Ureter (tissue), 1 donor: ENCODE measurements at regions not wholly inside any gene's neighbourhood (a gene's known extent, or its start where the extent isn't known, plus 50 kb on each side); places are given as distances from the start of the nearest gene placed in this dataset.

ENCODE experiments used
- DNase-seq: peaks from one replicate; pipeline ENCODE4 v3.0.0-alpha.2; 2020; ENCODE audit warnings: low spot score
- donor health status: DM: yes; HTN: yes; CAD: no.

GRCh38 chr19:29396925-29397324, 128.9 kb upstream of the VSTM2B start:
- no peak for DNase-seq

- DNase-seq = peak; percentile 58
These were observed 128.0 kb upstream of the VSTM2B start for GRCh38 chr19:29397748-29398147.

DNA sequence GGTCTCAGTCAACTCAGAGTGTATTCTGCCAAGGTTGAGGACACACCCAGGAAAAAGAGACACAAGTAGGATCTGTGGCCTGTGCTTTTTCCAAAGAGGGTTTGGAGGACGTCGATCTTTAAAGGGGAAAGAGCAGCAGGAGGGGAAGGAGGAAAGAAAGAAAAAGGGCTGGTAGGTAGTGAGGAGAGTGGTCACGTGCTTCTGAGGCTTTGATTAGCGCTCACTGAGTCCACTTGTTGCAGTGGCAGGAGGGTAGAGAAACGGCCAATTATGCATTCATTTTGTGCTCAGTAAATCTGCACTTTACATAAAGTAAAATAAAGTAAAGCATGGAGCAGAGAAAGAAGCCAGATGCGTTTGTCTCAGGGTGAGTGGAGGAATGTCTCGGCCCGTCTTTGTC, 126.0 kb upstream of the VSTM2B start:
- DNase-seq = no peak

DNA sequence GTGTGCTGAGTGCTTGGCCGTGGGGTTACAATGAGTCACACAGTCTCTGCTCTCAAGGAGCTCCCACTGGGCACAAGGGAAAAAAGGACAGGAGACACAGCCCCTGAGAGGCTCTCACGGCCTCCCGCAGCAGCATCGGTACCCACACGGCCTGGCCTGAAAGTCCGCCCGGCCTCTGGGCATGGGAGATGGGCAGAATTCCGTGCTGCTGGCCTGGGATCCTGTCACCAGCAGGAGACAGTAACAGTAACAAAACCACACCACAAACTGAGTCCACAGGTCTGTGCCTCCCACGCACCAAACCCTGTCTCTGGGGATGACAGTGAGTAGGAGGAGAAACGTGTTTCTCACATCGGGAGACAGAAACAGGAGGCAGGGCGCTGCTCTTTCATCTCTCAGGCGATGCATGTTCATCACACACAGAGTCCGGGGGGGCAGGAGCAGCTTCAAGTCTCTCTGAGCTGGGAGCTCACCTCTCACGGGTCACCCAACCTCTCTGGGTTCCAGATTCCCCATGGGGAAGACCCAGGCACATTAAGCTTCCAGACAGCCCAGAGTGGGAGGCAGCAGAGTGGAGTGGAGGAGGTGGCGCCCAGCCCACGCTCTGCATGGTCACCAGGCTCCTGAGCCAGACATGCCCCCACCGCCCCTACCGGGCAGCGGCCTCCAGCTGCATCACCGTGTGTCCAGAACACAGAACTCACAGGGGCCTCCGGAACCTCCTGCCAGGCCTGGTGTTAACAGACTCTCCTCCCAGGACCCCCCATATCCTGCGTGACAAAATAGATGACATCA, 124.7 kb upstream of the VSTM2B start:
- no peak for DNase-seq

- no peak for DNase-seq
These were observed 123.9 kb upstream of the VSTM2B start for GRCh38 chr19:29401712-29402421.

DNA sequence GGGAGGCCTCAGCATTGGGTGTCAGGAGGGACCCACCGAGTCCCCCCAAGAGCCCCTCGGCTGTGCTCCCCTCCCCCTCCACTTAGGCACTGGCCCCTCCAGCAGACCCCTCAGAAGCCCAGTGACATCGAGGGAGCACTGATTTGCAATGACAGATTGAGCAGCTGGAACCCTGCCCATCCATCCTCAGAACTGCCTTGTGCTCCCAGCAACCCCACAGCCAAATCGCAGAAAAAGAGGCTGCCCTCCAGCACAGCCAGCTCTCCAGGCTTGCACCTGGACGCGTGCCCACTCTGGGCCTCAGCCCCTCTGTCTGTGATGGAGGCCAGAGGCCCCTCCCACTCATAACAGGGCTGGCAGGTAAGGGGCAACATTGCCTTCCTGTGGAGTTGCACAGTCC, 123.2 kb upstream of the VSTM2B start:
- no peak for DNase-seq

DNA sequence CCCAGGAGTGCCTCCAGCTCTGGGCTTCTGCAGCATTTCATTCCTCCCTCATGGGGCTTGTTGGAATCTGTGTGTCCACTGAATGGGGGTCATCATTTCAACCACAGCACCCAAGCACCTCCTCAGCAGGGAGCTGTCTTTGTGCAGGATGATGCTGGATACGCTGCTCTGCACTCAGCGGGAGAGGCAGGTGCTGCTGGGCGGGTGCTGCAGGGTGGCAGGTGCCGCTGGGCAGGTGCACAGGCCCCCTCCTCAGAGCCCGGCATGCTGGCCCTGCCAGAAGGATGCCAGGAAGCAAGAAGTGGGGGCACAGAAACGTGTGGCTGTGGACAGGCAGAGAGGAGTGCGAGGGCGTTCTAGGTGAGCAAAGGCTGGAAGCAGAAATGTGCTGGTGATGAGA, 121.8 kb upstream of the VSTM2B start:
- no peak for DNase-seq

GRCh38 chr19:29404951-29405727, 120.7 kb upstream of the VSTM2B start:
- DNase-seq = peak; percentile 58

DNA sequence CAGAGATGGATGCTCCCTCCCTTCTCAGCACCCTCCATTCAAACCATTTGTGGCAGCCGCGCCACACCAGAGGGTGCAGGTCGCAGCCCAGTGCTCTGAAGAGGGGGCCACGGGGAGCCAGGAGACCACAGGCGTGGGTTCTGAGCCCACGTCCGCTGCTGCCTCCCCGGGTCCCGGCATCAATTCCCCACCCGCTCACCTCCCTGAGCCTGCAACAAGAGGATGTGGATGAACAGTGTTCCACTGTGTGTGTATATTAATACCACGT, 120.1 kb upstream of the VSTM2B start:
- DNase-seq = no peak

- no peak for DNase-seq
These were observed 116.5 kb upstream of the VSTM2B start for GRCh38 chr19:29409076-29409862.

- DNase-seq = no peak
These were observed 115.2 kb upstream of the VSTM2B start for GRCh38 chr19:29410601-29411000.

DNA sequence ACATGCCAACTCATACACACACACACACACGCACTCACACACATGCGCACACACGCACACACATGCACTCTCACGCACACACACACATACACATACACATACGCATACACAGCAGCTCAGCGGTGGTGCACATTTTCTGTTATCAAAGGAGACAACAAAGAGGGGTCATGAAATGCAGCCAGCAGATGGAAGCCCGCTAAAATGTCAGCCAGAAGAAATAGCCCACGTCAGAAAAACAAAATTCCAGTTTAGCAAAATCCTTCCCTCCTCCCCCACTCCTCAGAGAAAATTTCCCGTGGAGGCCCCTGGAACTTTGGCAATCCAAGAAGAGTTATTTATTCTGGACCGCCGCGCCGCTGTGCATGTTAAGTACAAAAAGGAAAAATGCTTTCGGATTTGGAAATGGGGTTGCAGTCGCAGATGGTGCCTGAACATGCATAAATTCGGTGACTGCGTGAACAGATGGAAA, 114.6 kb upstream of the VSTM2B start:
- peak; percentile 51 for DNase-seq

GRCh38 chr19:29413435-29413834, 112.4 kb upstream of the VSTM2B start:
- DNase-seq = no peak

DNA sequence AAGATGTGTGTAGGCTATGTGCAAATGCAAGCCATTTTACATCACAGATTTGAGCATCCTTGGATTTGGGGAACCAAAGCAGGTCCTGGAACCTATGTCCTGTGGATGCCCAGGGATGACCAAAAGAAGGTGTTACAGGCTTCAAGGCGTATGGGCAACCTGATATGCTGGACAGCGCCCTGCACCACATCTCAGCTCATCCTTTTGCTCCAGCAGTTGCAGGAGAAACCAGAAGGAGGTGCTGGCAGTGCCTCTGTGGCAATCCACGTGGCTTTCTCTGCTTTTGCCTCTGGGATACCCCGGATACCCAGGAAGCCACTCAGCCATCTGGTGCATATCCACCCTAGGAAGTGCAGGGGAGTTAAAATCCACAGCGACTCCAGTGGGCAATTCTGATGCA, 110.3 kb upstream of the VSTM2B start:
- no peak for DNase-seq

DNA sequence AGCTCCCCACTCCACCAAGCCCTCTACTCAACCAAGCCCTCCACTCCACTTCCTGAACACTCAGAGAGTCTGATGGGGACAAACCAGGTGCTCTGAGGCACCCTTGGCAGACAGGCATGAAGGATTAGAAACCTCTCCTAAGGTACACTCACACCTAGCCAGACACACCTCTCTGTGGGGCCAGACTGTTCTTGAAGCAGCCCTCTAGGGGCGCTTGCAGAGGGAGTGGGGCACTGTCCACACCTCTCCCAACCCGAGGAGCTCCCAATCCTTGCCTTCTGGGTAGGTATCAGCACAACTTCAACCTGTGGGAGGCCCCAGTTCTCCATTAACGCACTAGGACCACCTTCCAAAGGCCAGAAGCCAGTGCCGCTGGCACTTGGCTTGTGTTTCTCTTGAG, 108.7 kb upstream of the VSTM2B start:
- DNase-seq = no peak

DNA sequence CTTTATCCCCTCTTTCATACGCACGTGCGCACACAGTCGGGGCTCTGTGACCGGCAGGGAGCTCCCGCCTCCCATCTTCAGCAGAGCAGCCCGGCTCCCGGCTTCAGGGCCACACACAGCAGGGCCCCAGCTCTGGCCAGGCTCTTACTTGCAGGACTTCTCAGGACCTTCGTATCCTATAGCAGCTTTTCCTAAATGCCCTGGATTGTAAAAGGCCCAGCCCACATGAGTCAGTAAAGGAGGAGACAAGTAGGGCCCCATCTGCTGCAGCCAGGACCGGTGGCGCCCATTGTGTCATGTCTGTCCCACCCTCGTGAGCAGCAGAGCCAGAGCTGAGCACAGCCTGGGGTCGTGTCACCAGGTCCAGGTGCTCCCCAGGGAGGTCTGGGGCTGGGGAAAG, 107.6 kb upstream of the VSTM2B start:
- DNase-seq = no peak

GRCh38 chr19:29420065-29420464, 105.7 kb upstream of the VSTM2B start:
- no peak for DNase-seq

GRCh38 chr19:29420482-29421195, 105.2 kb upstream of the VSTM2B start:
- no peak for DNase-seq

- DNase-seq = no peak
These were observed 104.6 kb upstream of the VSTM2B start for GRCh38 chr19:29421196-29421545.

GRCh38 chr19:29422047-29422446, 103.7 kb upstream of the VSTM2B start:
- no peak for DNase-seq

DNA sequence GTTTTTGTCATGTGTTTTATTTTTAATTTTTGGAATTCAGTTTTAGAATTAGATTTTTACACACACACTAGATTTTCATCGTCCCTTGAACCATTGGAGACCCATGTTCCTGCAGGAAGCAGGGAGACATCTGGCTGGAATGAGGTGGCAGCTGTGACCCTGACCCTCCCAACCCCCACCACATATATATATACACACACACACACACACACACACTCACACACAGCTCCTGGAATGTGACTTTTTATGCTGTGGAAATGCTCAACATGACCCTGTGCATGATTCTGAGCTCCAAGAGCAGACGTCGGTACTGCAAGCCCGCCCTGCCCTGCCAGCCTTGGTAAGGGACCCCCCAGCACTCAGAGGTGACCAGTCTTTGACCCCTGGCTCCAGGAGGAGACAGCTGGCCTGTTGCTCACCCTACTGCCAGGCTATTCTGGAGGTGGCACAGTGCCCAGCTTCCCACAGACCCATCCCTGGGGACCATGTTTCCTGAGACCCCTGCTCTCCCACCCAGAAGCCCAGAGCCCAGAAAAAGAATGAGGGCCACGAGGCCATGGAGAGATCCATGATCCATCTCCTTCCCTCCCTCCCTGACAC, 103.2 kb upstream of the VSTM2B start:
- no peak for DNase-seq
